Activated T-helper 2 cell treated with anti-CD3 and anti-CD28 coated beads, Interferon-gamma antibody, Interleukin-2, Interleukin-4, amounts not matched to agents 10 μg/mL and 5 μg/mL and 100 μg/mL, durations not matched to agents 14 hours and 24 hours and 36 hours (primary cell): ENCODE measurements at regions not wholly inside any gene's neighbourhood (a gene's known extent, or its start where the extent isn't known, plus 50 kb on each side); places are given as distances from the start of the nearest gene placed in this dataset.
"Not testable (repeated sequence)": the region's sequence is repeated elsewhere in the genome, so short reads cannot be mapped to it uniquely, and the experiment has no call there.

ENCODE experiments used
- DNase-seq: peaks from one replicate; pipeline ENCODE4 v3.0.0; 2021; ENCODE audit warnings: low spot score
- H3K27ac Mint-ChIP-seq: one replicate; pipeline ENCODE4 v1.8.0; 2021; ENCODE audit warnings: mixed read lengths
- H3K27me3 Mint-ChIP-seq: one replicate; pipeline ENCODE4 v1.8.0; 2021; ENCODE audit warnings: low read depth, mixed read lengths
- H3K36me3 Mint-ChIP-seq: one replicate; pipeline ENCODE4 v1.8.0; 2021; ENCODE audit warnings: low read depth, mixed read lengths
- H3K4me1 Mint-ChIP-seq: one replicate; pipeline ENCODE4 v1.8.0; 2021; ENCODE audit warnings: low read depth, mixed read lengths
- H3K4me3 Mint-ChIP-seq: one replicate; pipeline ENCODE4 v1.8.0; 2021; ENCODE audit warnings: low read depth, mild to moderate bottlenecking, moderate library complexity, mixed read lengths
- H3K9me3 Mint-ChIP-seq: one replicate; pipeline ENCODE4 v1.8.0; 2021; ENCODE audit warnings: mixed read lengths
- intact Hi-C: fragments of 100-400 bp; cut with micrococcal nuclease; formaldehyde crosslinking; loops from one replicate; pipeline ENCODE4 v1.15.1; 2023

DNA sequence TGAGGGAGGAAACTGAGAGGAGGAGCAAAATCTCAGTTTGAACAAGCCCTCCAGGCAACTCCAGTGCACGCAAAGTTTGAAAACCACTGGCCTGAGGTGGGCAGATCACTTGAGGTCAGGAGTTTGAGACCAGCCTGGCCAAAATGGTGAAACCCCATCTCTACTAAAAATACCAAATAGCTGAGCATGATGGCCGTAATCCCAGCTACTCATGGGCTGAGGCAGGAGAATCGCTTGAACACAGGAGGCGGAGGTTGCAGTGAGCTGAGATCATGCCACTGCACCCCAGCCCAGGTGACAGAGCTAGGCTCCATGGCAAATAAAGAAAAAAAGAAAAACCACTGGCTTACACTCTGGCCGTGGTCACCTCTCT, 51.9 kb upstream of the SLC1A4 start:
- intact Hi-C loops, H3K27ac Mint-ChIP-seq, H3K4me3 Mint-ChIP-seq, DNase-seq, H3K27me3 Mint-ChIP-seq: not testable (repeated sequence)
- peaks cover 37% of the 10 kb centered on the region for H3K4me1 Mint-ChIP-seq
- H3K36me3 Mint-ChIP-seq: peaks cover 11% of the 10 kb centered on the region
- H3K9me3 Mint-ChIP-seq: peaks cover 19% of the 10 kb centered on the region

DNA sequence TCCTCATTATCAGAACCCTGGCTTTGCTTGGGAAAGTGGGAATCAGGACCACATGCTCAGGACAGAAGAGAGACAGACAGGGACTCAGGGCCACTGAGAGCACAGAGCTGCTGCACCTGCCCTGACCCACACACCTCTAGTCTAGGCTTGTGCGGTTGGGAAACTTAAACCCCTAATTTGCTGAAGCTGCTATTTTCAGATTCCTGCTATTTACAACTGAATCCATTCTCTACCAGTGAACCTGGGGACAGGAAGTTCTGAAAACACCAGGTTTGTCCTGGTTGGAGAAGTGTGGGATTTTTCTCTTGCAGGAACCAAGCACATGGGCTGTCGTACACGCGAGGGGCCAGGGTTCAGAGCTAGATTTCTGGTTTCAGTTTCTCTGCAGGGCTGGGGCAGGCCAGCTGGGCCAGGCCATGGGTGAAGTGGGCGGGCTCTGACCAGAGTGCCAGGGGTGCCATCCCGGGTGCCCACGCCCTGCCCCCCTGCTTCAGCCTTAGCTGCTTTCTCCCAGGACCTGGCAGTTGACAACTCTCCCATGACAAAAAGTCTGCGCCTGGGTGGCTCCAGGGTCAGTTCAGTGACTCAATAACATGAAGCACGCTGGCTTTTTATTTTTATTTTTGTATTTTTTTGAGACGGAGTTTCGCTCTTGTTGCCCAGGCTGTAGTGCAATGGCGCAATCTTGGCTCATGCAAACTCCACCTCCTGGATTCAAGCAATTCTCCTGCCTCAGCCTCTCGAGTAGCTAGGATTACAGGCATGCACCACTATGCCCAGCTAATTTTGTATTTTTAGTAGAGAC, 51.3 kb upstream of the SLC1A4 start:
- Mint-ChIP-seq H3K9me3 (peaks cover 19% of the 10 kb centered on the region), H3K4me1 (peaks cover 34% of the 10 kb centered on the region), H3K36me3 (peaks cover 11% of the 10 kb centered on the region), H3K27ac (no peak overlapping the region), H3K4me3 (no peak overlapping the region), H3K27me3 (no peaks in the 10 kb centered on the region)
- intact Hi-C loops: no loop called here
- DNase-seq: no peak

DNA sequence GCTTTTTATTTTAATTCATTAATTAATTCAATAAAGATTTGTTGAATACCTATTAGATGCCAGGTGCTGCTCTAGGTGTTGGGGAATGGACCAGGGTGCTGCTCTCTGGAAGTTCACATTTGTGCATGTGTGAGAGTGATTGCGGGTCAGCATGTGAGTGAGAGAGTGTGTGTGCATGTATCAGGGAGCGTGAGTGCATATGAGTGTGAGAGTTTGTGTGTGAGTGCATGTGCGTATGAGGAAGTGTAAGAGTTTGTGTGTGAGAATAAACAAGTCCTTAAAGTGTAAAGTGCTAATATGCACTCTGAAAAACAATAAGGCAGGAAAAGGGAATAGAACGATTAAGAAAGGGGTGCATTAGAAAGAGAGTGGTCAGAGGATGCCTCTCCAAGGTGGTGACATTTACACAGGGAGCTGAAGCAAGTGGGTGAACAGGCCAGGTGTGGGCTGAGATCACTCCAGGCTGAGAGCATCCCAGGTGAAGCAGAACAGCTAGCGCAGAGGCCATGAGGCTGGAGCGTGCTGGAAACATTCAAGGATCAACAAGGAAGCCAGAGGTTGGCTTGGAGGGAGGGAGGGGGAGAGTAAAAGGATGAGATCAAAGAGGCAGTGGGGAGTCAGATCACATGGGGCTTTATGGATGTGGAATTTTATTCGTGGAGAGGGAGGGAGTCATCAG, 50.5 kb upstream of the SLC1A4 start:
- peaks cover 31% of the 10 kb centered on the region for H3K4me1 Mint-ChIP-seq
- intact Hi-C loops: no loop called here
- H3K27me3 Mint-ChIP-seq: no peaks in the 10 kb centered on the region
- H3K9me3 Mint-ChIP-seq: peaks cover 19% of the 10 kb centered on the region
- no peak for DNase-seq
- no peak overlapping the region for H3K27ac Mint-ChIP-seq
- no peak overlapping the region for H3K4me3 Mint-ChIP-seq
- H3K36me3 Mint-ChIP-seq: peaks cover 11% of the 10 kb centered on the region

DNA sequence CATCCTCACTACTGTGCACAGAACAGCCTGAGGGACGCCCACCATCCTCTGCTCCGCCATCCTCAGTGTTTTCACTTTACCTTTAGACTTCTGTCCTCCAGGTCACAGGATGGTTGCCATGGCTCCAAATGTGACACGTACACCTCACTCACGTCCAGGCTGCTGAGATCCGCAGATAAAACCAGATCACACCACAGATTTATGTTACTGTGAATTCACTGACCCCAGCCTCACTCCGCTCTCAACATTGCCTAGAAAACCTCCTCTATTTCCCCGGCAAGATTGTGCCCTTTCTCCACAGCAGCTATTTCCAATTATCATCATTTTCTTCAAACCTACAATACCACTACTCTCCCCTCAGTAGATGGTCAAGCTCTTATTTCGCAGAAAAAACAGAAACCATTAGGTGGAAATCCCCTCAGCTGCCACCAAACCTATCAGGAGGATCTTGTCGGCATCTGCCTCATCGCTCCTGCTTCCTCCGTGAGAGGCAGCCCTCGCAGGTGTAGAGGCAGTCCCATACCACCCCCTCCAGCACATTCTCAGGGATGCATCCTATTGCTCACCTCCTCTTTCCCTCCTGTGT, 49.8 kb upstream of the SLC1A4 start:
- H3K9me3 Mint-ChIP-seq: peaks cover 16% of the 10 kb centered on the region
- H3K27me3 Mint-ChIP-seq: no peaks in the 10 kb centered on the region
- DNase-seq: no peak
- peaks cover 36% of the 10 kb centered on the region for H3K4me1 Mint-ChIP-seq
- H3K27ac Mint-ChIP-seq: peak overlapping the region; percentile 25
- peaks cover 11% of the 10 kb centered on the region for H3K36me3 Mint-ChIP-seq
- peak overlapping the region; percentile 13 for H3K4me3 Mint-ChIP-seq
- intact Hi-C loops: no loop called here
